ENCODE measurements at regions not wholly inside any gene's neighbourhood (a gene's known extent, or its start where the extent isn't known, plus 50 kb on each side); places are given as distances from the start of the nearest gene placed in this dataset.
"Not testable (repeated sequence)": the region's sequence is repeated elsewhere in the genome, so short reads cannot be mapped to it uniquely, and the experiment has no call there.

GRCh38 chr6:115060581-115060980 is 717.8 kb upstream of the HS3ST5 start:
- DNase-seq (ENCODE audit: low spot score) = no peak

GRCh38 chr6:115058414-115059211 is 715.8 kb upstream of the HS3ST5 start:
- DNase-seq (ENCODE audit: low spot score) = no peak

- no peak for DNase-seq (ENCODE audit: low spot score)
Observed at GRCh38 chr6:115055579-115055978, 712.8 kb upstream of the HS3ST5 start.

GRCh38 chr6:115054242-115054641 is 711.4 kb upstream of the HS3ST5 start:
- DNase-seq (ENCODE audit: low spot score) = not testable (repeated sequence)

- DNase-seq (ENCODE audit: low spot score) = no peak
Observed at GRCh38 chr6:115053169-115053860, 710.5 kb upstream of the HS3ST5 start.

GRCh38 chr6:115016593-115016992 is 673.8 kb upstream of the HS3ST5 start:
- DNase-seq (ENCODE audit: low spot score) = no peak

- DNase-seq (ENCODE audit: low spot score) = no peak
Observed at GRCh38 chr6:115004982-115005381, 662.2 kb upstream of the HS3ST5 start.

- DNase-seq (ENCODE audit: low spot score) = no peak
Observed at GRCh38 chr6:115004204-115004603, 661.4 kb upstream of the HS3ST5 start.

- DNase-seq (ENCODE audit: low spot score) = no peak
Observed at GRCh38 chr6:115001731-115002350, 659.0 kb upstream of the HS3ST5 start.

- no peak for DNase-seq (ENCODE audit: low spot score)
Observed at GRCh38 chr6:115000736-115001135, 657.9 kb upstream of the HS3ST5 start.

- DNase-seq (ENCODE audit: low spot score) = no peak
Observed at GRCh38 chr6:114998492-114998891, 655.7 kb upstream of the HS3ST5 start.

GRCh38 chr6:114997813-114998292 is 655.0 kb upstream of the HS3ST5 start:
- DNase-seq (ENCODE audit: low spot score) = no peak

- no peak for DNase-seq (ENCODE audit: low spot score)
Observed at GRCh38 chr6:114995526-114995925, 652.7 kb upstream of the HS3ST5 start.

GRCh38 chr6:114989279-114989964 is 646.6 kb upstream of the HS3ST5 start:
- no peak for DNase-seq (ENCODE audit: low spot score)

- no peak for DNase-seq (ENCODE audit: low spot score)
Observed at GRCh38 chr6:114987281-114987680, 644.5 kb upstream of the HS3ST5 start.

- no peak for DNase-seq (ENCODE audit: low spot score)
Observed at GRCh38 chr6:114955363-114955762, 612.5 kb upstream of the HS3ST5 start.

GRCh38 chr6:114952229-114952628 is 609.4 kb upstream of the HS3ST5 start:
- no peak for DNase-seq (ENCODE audit: low spot score)

GRCh38 chr6:114945392-114945791 is 602.6 kb upstream of the HS3ST5 start:
- DNase-seq (ENCODE audit: low spot score) = no peak

GRCh38 chr6:114941078-114941477 is 598.3 kb upstream of the HS3ST5 start:
- DNase-seq (ENCODE audit: low spot score) = no peak

- no peak for DNase-seq (ENCODE audit: low spot score)
Observed at GRCh38 chr6:114940181-114940580, 597.4 kb upstream of the HS3ST5 start.

- no peak for DNase-seq (ENCODE audit: low spot score)
Observed at GRCh38 chr6:114939630-114940029, 596.8 kb upstream of the HS3ST5 start.

- DNase-seq (ENCODE audit: low spot score) = no peak
Observed at GRCh38 chr6:114936080-114936479, 593.3 kb upstream of the HS3ST5 start.

Data from HuH-7.5 (cell line).